CD4-positive, alpha-beta T cell treated with Interleukin-2 at 100 ng/mL for 4 hours (primary cell): ENCODE measurements at regions not wholly inside any gene's neighbourhood (a gene's known extent, or its start where the extent isn't known, plus 50 kb on each side); places are given as distances from the start of the nearest gene placed in this dataset.
"Not testable (repeated sequence)": the region's sequence is repeated elsewhere in the genome, so short reads cannot be mapped to it uniquely, and the experiment has no call there.

ENCODE experiments used
- DNase-seq: peaks from one replicate; pipeline ENCODE4 v3.0.0-alpha.2; 2020; ENCODE audit warnings: low spot score

- no peak for DNase-seq
These were observed 683.6 kb upstream of the CPEB2 start for GRCh38 chr4:14318671-14319070.

- DNase-seq = no peak
These were observed 680.6 kb upstream of the CPEB2 start for GRCh38 chr4:14321723-14322122.

GRCh38 chr4:14323191-14323590, 679.1 kb upstream of the CPEB2 start:
- DNase-seq = no peak

GRCh38 chr4:14329228-14329627, 673.1 kb upstream of the CPEB2 start:
- DNase-seq = no peak

GRCh38 chr4:14333616-14334015, 668.7 kb upstream of the CPEB2 start:
- DNase-seq = no peak

GRCh38 chr4:14334166-14334565, 668.1 kb upstream of the CPEB2 start:
- no peak for DNase-seq

GRCh38 chr4:14335872-14336271, 666.4 kb upstream of the CPEB2 start:
- DNase-seq = no peak

GRCh38 chr4:14336656-14337055, 665.6 kb upstream of the CPEB2 start:
- DNase-seq = no peak

GRCh38 chr4:14337892-14338584, 664.2 kb upstream of the CPEB2 start:
- no peak for DNase-seq

- no peak for DNase-seq
These were observed 663.6 kb upstream of the CPEB2 start for GRCh38 chr4:14338585-14339265.

- DNase-seq = no peak
These were observed 662.6 kb upstream of the CPEB2 start for GRCh38 chr4:14339715-14340114.

GRCh38 chr4:14340321-14340720, 662.0 kb upstream of the CPEB2 start:
- no peak for DNase-seq

GRCh38 chr4:14343961-14344360, 658.3 kb upstream of the CPEB2 start:
- DNase-seq = no peak

- DNase-seq = peak; percentile 7
These were observed 656.9 kb upstream of the CPEB2 start for GRCh38 chr4:14345356-14345775.

- DNase-seq = no peak
These were observed 654.8 kb upstream of the CPEB2 start for GRCh38 chr4:14347526-14347925.

- DNase-seq = no peak
These were observed 653.8 kb upstream of the CPEB2 start for GRCh38 chr4:14348506-14348905.

- not testable (repeated sequence) for DNase-seq
These were observed 643.6 kb upstream of the CPEB2 start for GRCh38 chr4:14358544-14359160.

GRCh38 chr4:14359991-14360390, 642.3 kb upstream of the CPEB2 start:
- DNase-seq = no peak

GRCh38 chr4:14361084-14361483, 641.2 kb upstream of the CPEB2 start:
- no peak for DNase-seq

- DNase-seq = no peak
These were observed 639.9 kb upstream of the CPEB2 start for GRCh38 chr4:14362385-14362784.

- no peak for DNase-seq
These were observed 637.2 kb upstream of the CPEB2 start for GRCh38 chr4:14364953-14365536.

- DNase-seq = no peak
These were observed 633.9 kb upstream of the CPEB2 start for GRCh38 chr4:14368391-14368790.

- no peak for DNase-seq
These were observed 631.1 kb upstream of the CPEB2 start for GRCh38 chr4:14371131-14371530.
